A673 (cell line): ENCODE measurements at regions not wholly inside any gene's neighbourhood (a gene's known extent, or its start where the extent isn't known, plus 50 kb on each side); places are given as distances from the start of the nearest gene placed in this dataset.

Experiments used
- EZH2 ChIP-seq: fragments of 200-600 bp; sonication (generic); IDR thresholded peaks from 2 replicates; pipeline ENCODE4 v1.6.1; 2017; ENCODE audit warnings: borderline replicate concordance, low read depth, mild to moderate bottlenecking, mixed read lengths, antibody characterized with exemption, low read length; ENCODE audit not compliant: poor library complexity, severe bottlenecking
- TF ChIP-seq, protein P1 (sequence below): fragments of 300-800, 200-600 bp; sonication (generic); conservative IDR thresholded peaks from 2 replicates; pipeline ENCODE4 v1.5.1; 2017; ENCODE audit warnings: low read depth, mild to moderate bottlenecking, antibody characterized with exemption, low read length, moderate library complexity, mixed read lengths

DNA sequence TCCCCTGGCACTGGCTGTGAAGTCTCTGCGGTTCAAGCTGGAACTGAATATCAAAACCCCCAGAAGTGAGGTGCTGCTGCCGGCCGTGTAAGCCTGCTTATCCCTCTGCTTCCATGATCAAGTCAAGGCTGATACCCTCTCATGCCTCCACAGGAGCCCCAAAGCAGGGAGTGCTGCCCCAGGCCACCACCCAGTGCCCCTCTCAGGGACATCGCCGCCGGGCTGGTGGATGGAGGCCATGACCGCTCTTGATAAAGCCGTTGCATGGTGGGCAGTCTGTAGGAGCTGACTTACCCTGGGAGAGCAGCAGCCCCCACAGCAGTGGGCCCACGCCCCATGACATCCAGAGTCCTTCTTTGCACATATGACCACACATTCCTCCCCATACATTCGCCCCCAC is 162.0 kb upstream of the CST7 start:
- TF ChIP-seq, protein P1, sequence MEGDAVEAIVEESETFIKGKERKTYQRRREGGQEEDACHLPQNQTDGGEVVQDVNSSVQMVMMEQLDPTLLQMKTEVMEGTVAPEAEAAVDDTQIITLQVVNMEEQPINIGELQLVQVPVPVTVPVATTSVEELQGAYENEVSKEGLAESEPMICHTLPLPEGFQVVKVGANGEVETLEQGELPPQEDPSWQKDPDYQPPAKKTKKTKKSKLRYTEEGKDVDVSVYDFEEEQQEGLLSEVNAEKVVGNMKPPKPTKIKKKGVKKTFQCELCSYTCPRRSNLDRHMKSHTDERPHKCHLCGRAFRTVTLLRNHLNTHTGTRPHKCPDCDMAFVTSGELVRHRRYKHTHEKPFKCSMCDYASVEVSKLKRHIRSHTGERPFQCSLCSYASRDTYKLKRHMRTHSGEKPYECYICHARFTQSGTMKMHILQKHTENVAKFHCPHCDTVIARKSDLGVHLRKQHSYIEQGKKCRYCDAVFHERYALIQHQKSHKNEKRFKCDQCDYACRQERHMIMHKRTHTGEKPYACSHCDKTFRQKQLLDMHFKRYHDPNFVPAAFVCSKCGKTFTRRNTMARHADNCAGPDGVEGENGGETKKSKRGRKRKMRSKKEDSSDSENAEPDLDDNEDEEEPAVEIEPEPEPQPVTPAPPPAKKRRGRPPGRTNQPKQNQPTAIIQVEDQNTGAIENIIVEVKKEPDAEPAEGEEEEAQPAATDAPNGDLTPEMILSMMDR: no peak
- no peak for TF ChIP-seq EZH2
